ENCODE measurements at regions not wholly inside any gene's neighbourhood (a gene's known extent, or its start where the extent isn't known, plus 50 kb on each side); places are given as distances from the start of the nearest gene placed in this dataset.
"Not testable (repeated sequence)": the region's sequence is repeated elsewhere in the genome, so short reads cannot be mapped to it uniquely, and the experiment has no call there.

GRCh38 chr16:25563700-25564099 is 128.1 kb upstream of the HS3ST4 start:
- DNase-seq (ENCODE audit: low spot score), result no peak

GRCh38 chr16:25561723-25562122 is 130.0 kb upstream of the HS3ST4 start:
- not testable (repeated sequence) for DNase-seq (ENCODE audit: low spot score)

GRCh38 chr16:25556968-25557312 is 134.8 kb upstream of the HS3ST4 start:
- DNase-seq (ENCODE audit: low spot score), result not testable (repeated sequence)

- DNase-seq (ENCODE audit: low spot score), result not testable (repeated sequence)
These were observed 135.3 kb upstream of the HS3ST4 start for GRCh38 chr16:25556289-25556967.

- no peak for DNase-seq (ENCODE audit: low spot score)
These were observed 137.9 kb upstream of the HS3ST4 start for GRCh38 chr16:25553711-25554436.

GRCh38 chr16:25550647-25551046 is 141.1 kb upstream of the HS3ST4 start:
- DNase-seq (ENCODE audit: low spot score), result no peak

- DNase-seq (ENCODE audit: low spot score), result no peak
These were observed 145.0 kb upstream of the HS3ST4 start for GRCh38 chr16:25546791-25547190.

- DNase-seq (ENCODE audit: low spot score), result no peak
These were observed 147.5 kb upstream of the HS3ST4 start for GRCh38 chr16:25544294-25544693.

GRCh38 chr16:25542306-25542705 is 149.5 kb upstream of the HS3ST4 start:
- no peak for DNase-seq (ENCODE audit: low spot score)

- not testable (repeated sequence) for DNase-seq (ENCODE audit: low spot score)
These were observed 152.0 kb upstream of the HS3ST4 start for GRCh38 chr16:25539767-25540166.

- DNase-seq (ENCODE audit: low spot score), result no peak
These were observed 168.6 kb upstream of the HS3ST4 start for GRCh38 chr16:25523183-25523582.

- DNase-seq (ENCODE audit: low spot score), result no peak
These were observed 179.7 kb upstream of the HS3ST4 start for GRCh38 chr16:25512041-25512440.

- no peak for DNase-seq (ENCODE audit: low spot score)
These were observed 182.3 kb upstream of the HS3ST4 start for GRCh38 chr16:25509456-25509855.

GRCh38 chr16:25501530-25502255 is 190.1 kb upstream of the HS3ST4 start:
- peak; percentile 21 for DNase-seq (ENCODE audit: low spot score)

- no peak for DNase-seq (ENCODE audit: low spot score)
These were observed 197.5 kb upstream of the HS3ST4 start for GRCh38 chr16:25494292-25494691.

- DNase-seq (ENCODE audit: low spot score), result no peak
These were observed 198.5 kb upstream of the HS3ST4 start for GRCh38 chr16:25493136-25493811.

- no peak for DNase-seq (ENCODE audit: low spot score)
These were observed 203.3 kb upstream of the HS3ST4 start for GRCh38 chr16:25488435-25488834.

- no peak for DNase-seq (ENCODE audit: low spot score)
These were observed 203.9 kb upstream of the HS3ST4 start for GRCh38 chr16:25487888-25488287.

GRCh38 chr16:25481636-25482035 is 210.1 kb upstream of the HS3ST4 start:
- no peak for DNase-seq (ENCODE audit: low spot score)

GRCh38 chr16:25478476-25478875 is 213.3 kb upstream of the HS3ST4 start:
- DNase-seq (ENCODE audit: low spot score), result no peak

- DNase-seq (ENCODE audit: low spot score), result no peak
These were observed 206.4 kb upstream of the ZKSCAN2 start for GRCh38 chr16:25464058-25464457.

GRCh38 chr16:25449802-25450201 is 192.2 kb upstream of the ZKSCAN2 start:
- DNase-seq (ENCODE audit: low spot score), result no peak

GRCh38 chr16:25443994-25444393 is 186.3 kb upstream of the ZKSCAN2 start:
- no peak for DNase-seq (ENCODE audit: low spot score)
